GM21619 (cell line): ENCODE measurements at regions not wholly inside any gene's neighbourhood (a gene's known extent, or its start where the extent isn't known, plus 50 kb on each side); places are given as distances from the start of the nearest gene placed in this dataset.

ENCODE experiments used
- ATAC-seq: cut with Tn5 transposase; IDR thresholded peaks from one replicate; pipeline ENCODE4 v1.9.1; 2021; ENCODE audit not compliant: unreplicated experiment

- no peak for ATAC-seq
Observed at GRCh38 chrX:122512561-122513072, 671.5 kb upstream of the GRIA3 start.

- ATAC-seq = no peak
Observed at GRCh38 chrX:122517786-122518185, 666.3 kb upstream of the GRIA3 start.

GRCh38 chrX:122545778-122546177 lies 638.3 kb upstream of the GRIA3 start:
- no peak for ATAC-seq

DNA sequence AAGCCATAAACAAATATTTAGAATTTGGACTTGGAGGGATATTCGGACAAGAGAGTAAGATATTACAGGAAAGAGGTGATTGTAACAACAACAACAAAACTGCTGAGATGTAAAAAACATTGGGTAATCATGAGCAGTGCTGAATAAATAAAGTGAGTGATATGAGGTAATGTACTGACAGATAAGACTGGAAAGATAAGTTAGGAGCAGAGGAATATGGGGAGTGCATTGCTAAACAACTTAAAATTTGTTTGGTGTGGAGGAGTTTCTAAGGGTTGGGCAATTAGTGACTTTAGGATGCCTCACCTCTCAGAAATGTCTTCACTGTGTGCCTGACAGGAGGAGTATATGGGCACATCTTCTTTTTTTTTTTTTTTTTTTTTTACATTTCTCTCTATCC lies 637.8 kb upstream of the GRIA3 start:
- ATAC-seq = no peak

DNA sequence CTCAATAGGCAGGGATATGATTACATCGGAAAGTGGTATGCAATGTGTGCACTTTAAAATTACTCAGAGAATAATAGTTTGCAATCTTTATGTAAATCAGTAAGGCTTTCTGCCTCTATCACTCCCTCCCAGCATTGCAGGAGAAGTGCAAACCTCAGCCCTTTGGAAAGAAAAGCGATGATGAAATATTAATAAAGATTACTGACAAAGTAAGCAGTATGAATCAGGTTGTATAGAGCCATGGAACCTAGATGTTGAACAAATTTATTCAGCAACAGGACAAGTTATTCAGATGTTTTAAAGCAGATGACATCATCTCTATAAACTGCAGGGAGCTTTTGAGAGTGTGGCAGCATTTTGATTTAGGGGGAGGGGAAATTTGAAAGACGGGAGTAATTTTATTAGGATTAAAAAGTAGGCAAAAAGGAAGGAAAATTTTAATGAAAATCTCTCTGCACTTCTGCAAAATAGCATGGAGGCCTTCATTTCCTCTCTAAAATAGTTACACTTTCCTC lies 631.7 kb upstream of the GRIA3 start:
- no peak for ATAC-seq

GRCh38 chrX:122555925-122556324 lies 628.2 kb upstream of the GRIA3 start:
- no peak for ATAC-seq

DNA sequence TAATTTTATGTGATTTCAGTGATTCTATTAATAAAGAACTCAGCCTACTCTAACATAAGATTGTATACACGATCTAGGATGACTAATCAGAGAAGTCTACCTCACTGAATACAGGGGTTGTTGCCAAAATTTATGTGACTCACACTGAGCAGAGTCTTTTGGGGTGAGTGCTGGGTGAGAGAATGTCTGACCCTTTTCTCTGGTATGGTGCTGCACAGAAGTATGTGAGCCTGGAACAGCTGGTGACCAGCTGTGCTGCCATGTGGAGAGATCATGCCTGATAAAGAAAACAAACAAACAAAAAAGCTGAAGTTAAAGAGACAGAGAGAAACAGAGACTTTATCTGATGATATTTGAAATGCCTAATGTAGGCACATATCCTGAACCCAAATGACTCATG lies 618.1 kb upstream of the GRIA3 start:
- ATAC-seq = no peak

DNA sequence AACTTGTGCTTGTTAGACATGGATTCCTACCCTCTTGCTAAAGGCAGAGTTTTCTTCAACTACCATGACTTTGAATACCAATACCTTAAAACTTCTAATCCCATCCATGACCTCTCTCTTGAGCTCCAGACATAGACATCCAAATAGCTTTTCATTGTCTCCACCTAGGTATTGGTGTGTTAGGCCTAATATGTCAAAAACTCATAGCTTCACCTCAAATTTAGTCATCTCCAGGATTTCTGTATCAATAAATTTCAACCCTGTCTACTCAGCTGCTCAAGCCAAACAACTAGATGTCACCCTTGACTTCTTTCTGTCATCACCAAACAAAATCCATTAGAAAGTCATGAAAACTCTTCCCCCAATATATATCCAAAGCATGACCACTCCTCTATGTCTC lies 617.7 kb upstream of the GRIA3 start:
- no peak for ATAC-seq

GRCh38 chrX:122567911-122568310 lies 616.2 kb upstream of the GRIA3 start:
- ATAC-seq = no peak

GRCh38 chrX:122572461-122572860 lies 611.6 kb upstream of the GRIA3 start:
- ATAC-seq = no peak

DNA sequence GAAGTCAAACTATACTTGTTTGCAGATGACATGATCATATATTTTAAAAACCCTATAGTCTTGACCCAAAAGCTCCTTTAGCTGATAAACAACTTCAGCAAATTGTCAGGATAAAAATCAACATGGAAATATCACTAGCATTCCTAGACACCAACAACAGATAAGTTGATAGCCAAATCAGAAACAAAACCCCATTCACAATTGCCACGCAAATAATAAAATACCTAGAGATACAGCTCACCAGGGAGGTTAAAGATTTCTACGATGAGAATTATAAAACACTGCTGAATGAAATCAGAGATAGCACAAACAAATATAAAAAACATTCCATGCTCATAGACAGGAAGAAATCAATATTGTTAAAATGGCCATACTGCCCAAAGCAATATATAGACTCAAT lies 605.0 kb upstream of the GRIA3 start:
- no peak for ATAC-seq

DNA sequence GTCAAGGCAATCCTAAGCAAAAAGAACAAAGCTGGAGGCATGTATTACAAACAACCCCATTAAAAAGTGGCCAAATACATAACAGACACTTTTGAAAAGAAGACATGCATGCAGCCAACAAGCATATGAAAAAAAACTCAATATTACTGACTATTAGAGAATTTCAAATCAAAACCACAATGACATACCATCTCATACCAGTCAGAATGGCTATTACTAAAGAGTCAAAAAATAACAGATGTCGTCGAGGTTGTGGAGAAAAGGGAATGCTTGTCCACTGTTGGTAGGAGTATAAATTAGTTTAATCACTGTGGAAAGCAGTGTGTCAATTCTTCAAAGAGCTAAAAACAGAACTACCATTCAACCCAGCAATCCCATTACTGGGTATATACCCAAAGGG lies 604.6 kb upstream of the GRIA3 start:
- no peak for ATAC-seq

DNA sequence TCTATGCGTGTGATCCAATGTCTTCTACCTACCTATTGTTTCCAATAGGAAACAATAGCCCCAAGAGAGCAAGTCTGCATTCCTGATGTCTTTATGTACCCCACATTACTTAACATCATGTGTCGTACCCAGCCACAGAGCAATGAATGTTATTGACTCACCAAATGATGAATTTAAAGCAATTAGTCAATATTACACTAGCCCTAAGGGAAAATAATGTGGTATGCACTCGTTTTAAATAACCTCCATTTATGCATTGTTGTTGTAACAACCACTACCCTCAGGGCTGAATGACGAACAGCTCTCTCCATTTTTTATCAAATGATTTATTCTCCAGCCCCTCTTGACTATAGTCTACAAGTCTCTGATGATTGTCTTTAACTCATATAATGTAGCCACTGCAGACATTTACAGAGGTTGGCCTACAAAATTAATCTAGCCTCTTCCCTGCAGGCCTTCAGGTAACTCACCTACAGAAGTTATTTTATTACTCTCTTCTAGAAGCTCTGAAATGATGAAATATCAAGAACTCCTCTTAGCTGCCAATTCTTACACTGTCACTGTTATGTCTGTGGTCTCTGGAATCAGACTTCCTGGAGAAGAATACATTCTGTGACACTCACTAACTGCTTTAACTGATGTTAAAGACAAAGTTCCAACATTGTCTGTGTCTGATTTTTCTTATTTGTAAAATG lies 601.7 kb upstream of the GRIA3 start:
- ATAC-seq = no peak

- ATAC-seq = no peak
Observed at GRCh38 chrX:122582975-122583305, 601.1 kb upstream of the GRIA3 start.

GRCh38 chrX:122583551-122583950 lies 600.5 kb upstream of the GRIA3 start:
- ATAC-seq = no peak

DNA sequence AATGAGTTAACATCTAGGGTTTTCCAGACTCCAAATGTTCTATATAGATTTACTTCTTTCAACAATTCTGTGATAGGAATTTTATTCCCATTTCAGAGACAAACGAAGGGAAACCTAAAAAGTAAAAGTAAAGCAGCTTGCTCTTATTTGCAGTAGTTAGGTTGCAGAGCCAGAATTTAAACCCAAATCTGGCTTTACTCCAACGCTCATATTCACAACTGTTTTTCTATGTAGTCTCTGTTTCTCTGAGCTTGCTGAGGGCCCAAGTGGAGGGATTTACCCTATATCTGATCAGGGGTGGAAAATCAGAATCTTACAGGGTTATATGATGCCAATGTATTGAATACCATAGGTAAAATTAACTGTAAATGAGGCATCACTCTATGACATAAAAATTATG lies 599.1 kb upstream of the GRIA3 start:
- no peak for ATAC-seq

DNA sequence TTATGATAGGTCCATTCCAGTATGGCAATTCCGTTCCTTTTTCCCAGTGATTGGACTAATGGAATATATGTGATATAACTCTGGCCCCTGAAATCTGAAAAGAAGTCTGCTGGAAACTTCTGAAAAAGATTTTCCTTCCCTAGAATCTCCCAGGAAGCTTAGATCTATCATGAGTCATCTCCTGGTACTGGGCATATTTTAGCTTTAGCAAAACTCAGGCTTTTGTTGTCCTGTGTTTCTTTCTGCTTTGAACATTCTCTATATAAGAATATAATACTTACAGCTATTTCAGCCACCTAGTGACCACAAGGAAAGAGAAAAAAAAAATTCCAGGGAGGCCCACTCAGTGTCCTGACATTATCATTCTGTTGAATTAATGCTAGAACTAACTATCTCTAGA lies 597.2 kb upstream of the GRIA3 start:
- ATAC-seq = no peak

GRCh38 chrX:122591546-122591945 lies 592.5 kb upstream of the GRIA3 start:
- no peak for ATAC-seq

DNA sequence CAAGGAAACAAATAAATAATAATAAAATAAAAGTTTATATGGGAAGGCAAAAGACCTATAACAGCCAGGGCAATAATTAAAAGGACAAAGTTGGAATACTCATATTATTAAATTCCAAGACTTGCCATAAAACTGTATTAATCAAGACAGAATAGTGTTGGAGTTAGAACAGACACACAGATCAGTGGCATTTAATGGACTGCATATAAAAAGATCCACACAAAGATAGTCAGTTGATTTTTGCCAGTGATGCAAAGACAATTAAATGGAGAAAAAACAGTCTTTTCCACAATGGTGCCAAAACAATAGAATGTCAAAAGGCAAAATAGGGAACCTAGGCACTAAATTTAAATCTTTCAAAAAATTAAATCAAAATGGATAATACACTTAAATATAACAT lies 587.1 kb upstream of the GRIA3 start:
- ATAC-seq = no peak

DNA sequence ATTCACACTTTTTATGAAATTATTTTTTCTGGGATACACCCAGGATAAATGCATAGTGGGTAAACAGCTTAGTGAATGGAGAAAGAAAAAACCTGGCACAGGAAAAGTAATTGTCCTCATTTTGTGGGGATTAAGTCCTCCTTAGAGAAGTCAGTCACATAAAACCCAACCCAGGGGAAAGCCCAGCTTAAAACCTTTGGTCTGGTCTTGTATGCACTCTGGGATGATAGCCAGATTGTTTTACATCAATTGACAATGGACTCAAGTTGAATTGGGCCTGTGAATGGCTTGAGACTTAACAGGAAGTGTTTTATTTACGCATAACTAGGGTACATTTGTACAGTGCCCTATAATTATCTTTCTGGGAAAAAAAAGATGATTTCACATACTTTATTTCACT lies 561.3 kb upstream of the GRIA3 start:
- ATAC-seq = no peak

GRCh38 chrX:122625239-122625638 lies 558.8 kb upstream of the GRIA3 start:
- no peak for ATAC-seq

DNA sequence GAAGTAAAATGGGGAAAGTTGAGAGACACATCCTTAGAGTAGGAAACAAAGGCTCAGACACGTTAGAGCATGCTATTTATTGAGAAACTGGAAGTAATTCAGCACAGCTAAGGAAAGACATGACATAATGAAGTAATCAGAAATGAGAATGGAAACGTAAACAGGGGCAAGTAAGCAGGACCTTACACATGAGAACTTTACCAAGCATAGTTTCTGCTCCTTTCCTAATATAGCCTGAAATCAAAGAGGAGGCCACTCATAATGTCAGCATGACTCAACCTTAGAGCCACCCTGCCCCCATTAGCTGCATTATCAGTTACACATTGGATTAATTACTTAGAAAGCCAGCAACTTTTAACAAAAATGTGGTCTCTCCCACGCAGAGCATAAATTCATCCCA lies 558.3 kb upstream of the GRIA3 start:
- no peak for ATAC-seq

DNA sequence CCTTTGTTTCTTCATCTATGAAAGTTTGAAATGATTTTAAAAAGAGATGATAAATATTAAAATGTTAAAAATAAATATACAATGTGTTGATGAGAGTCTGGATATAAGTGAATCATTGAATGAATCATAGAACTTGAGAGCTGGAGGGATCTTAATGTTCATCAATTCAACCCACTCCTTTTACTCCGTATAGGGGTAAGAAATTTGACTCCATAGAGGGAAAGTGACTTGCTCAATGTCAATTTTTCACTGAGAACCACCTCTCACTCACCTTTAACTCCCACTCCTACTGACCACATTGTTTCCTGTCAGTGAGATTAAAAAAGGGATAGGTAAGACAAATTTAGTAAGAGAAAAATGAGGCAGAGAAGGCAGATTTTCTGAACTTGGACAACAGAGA lies 557.2 kb upstream of the GRIA3 start:
- no peak for ATAC-seq
